ENCODE measurements at regions not wholly inside any gene's neighbourhood (a gene's known extent, or its start where the extent isn't known, plus 50 kb on each side); places are given as distances from the start of the nearest gene placed in this dataset.

- DNase-seq (ENCODE audit: low read depth): no peak
These were observed 205.0 kb upstream of the ZNF462 start for GRCh38 chr9:106657926-106658325.

- no peak for DNase-seq (ENCODE audit: low read depth)
These were observed 194.4 kb upstream of the ZNF462 start for GRCh38 chr9:106668534-106668933.

DNA sequence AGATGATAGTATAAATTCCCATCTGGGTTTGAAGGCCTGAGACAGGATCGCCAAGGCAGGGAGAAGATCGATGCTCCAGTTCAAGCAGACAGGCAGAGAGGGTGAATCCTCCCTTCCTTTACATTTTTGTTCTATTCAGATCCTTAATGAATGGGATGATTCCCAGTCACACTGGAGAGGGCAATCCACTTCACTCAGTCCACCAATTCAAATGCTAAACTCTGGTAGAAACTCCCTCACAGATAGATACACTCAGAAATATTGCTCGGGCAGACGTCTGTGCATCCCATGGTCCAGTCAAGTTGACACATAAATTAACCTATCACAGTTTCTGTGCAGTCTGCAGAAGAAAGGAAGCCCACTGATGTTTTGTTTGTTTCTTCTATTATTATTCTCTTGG lies 193.1 kb upstream of the ZNF462 start:
- DNase-seq (ENCODE audit: low read depth): no peak

- no peak for DNase-seq (ENCODE audit: low read depth)
These were observed 192.5 kb upstream of the ZNF462 start for GRCh38 chr9:106670418-106670817.

DNA sequence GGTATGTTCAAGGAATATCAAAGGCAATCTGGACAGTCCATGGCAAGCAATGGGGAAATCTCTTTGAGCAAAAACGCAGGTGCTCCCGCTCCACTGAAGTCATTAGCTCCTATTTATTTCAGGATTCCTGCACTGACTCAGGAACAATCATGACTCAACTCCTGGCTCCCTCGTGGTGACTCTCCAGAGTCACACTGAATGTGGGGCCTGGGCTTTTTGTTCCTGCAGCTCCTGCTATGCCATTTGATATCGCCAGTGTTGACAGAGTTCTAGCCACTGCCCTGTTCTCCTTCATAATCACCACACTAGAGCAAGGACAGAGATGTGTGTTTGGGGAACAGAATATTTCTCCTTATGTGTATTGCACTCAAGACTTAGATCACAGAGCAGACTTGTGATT lies 187.2 kb upstream of the ZNF462 start:
- no peak for DNase-seq (ENCODE audit: low read depth)

GRCh38 chr9:106677374-106677773 lies 185.6 kb upstream of the ZNF462 start:
- no peak for DNase-seq (ENCODE audit: low read depth)

- DNase-seq (ENCODE audit: low read depth): no peak
These were observed 185.1 kb upstream of the ZNF462 start for GRCh38 chr9:106677830-106678229.

- DNase-seq (ENCODE audit: low read depth): no peak
These were observed 184.7 kb upstream of the ZNF462 start for GRCh38 chr9:106678273-106678672.

DNA sequence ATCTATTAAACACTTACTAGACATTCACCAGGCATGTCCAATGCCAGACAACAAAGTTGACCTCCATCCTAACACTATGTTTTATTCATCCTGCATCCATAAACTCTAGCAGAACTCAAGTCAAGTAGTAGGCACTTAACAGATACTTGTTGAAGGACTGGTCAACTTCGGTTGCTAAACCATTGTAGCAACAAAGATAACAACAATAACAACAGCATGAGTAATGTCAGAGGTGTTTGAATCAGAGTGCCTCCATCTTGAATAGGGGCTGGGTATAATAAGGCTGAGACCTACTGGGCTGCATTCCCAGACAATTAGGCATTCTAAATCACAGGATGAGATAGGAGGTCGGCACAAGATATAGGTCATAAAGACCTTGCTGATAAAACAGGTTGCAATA lies 180.5 kb upstream of the ZNF462 start:
- DNase-seq (ENCODE audit: low read depth): no peak

GRCh38 chr9:106683454-106683853 lies 179.5 kb upstream of the ZNF462 start:
- DNase-seq (ENCODE audit: low read depth): no peak

GRCh38 chr9:106684940-106685695 lies 177.8 kb upstream of the ZNF462 start:
- DNase-seq (ENCODE audit: low read depth): no peak

DNA sequence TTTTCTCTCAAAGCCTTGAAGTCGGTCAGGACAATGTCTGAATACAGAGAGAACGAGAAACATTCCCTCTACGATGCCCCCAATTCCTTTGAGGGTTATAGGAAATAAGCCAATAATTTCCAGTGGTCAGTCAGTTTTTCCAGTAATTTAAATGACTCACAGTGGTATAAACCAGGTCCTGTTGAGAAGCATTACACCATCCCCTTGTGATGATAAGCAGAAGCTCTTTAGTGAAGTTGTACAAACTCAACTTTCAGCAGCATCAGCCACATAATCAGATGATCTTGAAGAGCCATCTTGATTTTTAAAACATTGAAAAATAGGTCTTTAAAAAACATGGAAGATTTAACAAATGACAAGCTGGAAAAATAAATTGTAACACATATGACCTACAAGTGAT lies 173.9 kb upstream of the ZNF462 start:
- DNase-seq (ENCODE audit: low read depth): no peak

GRCh38 chr9:106691627-106692026 lies 171.3 kb upstream of the ZNF462 start:
- DNase-seq (ENCODE audit: low read depth): no peak

GRCh38 chr9:106693558-106693957 lies 169.4 kb upstream of the ZNF462 start:
- DNase-seq (ENCODE audit: low read depth): no peak

DNA sequence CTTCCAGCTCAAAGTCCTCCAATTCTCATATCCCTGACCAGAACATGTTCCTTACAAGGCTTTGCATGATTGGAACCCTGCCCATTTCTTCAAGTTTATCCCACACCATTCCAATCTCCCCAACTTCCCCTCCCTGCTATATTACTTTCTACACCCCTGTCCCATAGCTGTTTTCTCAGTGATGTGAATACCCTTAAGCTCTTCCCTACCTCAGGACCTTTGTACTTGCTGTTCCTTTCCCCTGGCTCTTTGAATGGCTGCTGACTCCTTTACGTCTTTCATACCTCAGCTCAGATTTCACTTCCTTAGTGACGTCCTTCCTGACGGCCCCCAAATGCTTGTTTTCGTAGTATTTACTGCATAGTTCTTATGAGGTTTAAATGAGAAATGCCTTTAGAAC lies 166.2 kb upstream of the ZNF462 start:
- DNase-seq (ENCODE audit: low read depth): no peak

GRCh38 chr9:106697390-106697749 lies 165.6 kb upstream of the ZNF462 start:
- no peak for DNase-seq (ENCODE audit: low read depth)

- DNase-seq (ENCODE audit: low read depth): no peak
These were observed 165.0 kb upstream of the ZNF462 start for GRCh38 chr9:106697750-106698502.

DNA sequence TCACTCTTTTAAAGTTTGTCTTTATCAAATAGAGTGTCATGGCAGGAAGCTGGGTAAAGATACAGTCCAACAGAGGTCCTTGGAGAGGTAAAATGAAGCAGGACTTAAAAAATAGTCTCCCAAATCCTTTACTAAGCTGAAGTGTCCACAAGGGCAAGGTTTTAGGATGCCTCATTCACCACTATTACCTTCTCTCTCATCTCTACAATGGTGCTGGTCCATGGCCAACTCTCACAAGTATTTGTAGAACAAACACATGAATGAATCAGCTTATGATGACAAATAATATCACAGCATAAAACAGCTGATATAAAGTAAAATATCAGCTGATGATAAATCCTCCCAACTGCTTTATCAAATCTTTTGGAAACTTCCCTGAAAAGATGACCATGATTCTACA lies 162.3 kb upstream of the ZNF462 start:
- DNase-seq (ENCODE audit: low read depth): no peak

DNA sequence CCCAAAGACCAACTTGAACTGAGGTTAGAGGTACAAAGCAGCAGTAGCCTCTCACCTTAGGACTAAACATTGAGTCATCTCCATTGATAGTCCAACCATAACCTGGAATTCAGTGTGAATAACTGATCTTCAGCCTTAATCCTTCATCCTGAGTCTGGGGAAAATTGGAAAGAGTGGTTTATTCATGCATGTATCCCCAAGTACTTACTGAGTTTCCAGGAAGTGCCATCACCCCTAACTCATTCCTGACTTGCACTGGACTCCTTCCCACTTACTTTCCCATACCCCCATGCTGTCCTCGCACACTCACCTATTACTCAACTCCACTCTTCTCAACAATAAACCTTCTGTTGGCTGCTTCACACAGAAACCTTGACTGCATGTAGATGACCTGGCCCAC lies 161.4 kb upstream of the ZNF462 start:
- DNase-seq (ENCODE audit: low read depth): no peak

DNA sequence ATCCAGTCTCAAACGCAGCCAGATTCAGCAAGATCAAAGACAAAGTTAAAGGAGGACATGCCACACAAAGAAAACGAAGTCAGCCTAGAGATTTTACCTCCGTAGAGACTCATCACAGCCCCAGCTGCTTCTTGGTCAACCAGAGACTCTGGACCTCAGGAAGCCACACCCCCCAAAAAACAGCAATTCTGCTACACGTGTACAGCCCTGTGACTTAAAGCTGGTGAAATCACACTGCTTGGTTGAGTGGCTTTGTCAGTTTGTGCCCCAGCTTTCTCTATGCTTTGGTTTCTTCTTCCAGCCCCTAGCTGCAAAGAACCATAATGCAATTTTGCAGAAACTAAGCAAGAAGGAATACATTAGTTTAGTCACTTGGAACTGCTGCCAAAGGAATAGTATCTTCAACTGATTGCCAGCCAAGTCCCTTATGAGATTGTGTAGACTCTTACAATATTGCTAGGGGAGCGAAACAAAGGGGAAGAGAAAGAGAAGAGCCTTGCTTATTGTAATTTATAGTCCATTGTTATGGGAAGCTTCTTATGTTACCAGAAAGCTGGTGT lies 158.8 kb upstream of the ZNF462 start:
- DNase-seq (ENCODE audit: low read depth): no peak

DNA sequence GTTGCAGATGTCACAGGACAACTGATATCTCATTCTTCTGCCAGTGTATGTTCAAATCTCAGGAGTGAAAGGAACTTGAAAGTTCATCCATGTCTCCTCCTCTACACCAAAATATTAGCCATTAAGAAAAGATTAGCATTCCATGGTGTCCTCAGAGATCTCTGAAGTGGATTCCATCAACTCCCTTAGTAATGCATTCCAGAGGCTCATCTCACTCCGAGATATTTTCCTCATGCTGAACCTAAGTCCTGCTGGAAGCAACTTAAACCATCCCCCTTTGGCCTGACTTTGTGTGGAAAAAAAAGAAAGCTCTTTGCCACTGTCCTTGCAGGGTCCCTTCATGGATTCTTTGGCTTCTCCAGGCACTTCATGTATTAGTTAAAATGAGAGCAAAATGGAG lies 155.7 kb upstream of the ZNF462 start:
- DNase-seq (ENCODE audit: low read depth): no peak

DNA sequence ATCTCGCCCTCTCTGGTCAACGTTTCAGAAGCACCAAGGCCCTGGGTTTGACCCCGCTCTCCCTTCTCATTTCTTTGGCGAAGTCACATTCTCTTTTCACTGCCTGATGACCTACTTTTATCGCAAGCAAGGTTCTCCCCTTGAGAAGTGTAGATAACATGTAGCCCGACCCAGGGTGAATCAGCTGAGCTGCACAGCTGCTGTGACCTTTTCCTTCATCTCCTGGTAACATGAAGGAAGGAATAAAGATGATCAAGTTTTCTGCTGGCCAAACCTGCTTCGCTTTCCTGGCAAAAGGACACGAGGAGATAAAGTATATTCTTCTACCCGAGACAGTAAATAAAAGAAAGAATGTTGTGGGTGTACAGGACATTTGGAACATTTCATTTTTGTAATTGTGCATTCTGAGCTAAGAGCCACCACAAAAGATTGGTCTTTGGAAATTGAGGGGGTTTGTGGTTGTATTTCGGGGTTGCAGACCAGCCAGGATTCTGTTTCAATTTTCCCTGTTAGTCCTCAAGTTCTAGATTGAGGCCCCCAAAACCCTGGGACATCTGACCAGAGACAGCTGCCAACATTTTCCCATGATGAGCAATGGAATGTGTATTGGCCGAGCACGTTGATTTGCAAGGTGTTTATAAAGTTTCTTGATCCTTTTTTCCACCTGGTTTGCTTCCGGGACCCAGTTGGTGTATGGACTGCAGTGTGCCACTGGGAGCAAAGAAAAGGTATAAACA lies 155.1 kb upstream of the ZNF462 start:
- no peak for DNase-seq (ENCODE audit: low read depth)

Measured in stimulated activated CD8-positive, alpha-beta memory T cell treated with anti-CD3 and anti-CD28 coated beads, Interleukin-7, amount 100 ng/mL, for 24 hours (primary cell).